ENCODE measurements at regions not wholly inside any gene's neighbourhood (a gene's known extent, or its start where the extent isn't known, plus 50 kb on each side); places are given as distances from the start of the nearest gene placed in this dataset.

- H3K36me3 ChIP-seq, result no peaks in the 10 kb centered on the region
- H3K9me3 ChIP-seq (replicated peaks), result no peaks in the 10 kb centered on the region
- H3K27ac ChIP-seq, result no peak overlapping the region
- H3K4me3 ChIP-seq, result no peak overlapping the region
- no peaks in the 10 kb centered on the region for H3K4me1 ChIP-seq (replicated peaks)
- H3K27me3 ChIP-seq (replicated peaks), result no peaks in the 10 kb centered on the region
- no peak for DNase-seq (ENCODE audit: low read depth in 1 of 2, low spot score in 2 of 2)
Measured at GRCh38 chr9:1216532-1216931, 166.4 kb downstream of the DMRT2 start.

- no peak overlapping the region for H3K4me3 ChIP-seq
- H3K4me1 ChIP-seq (replicated peaks), result no peaks in the 10 kb centered on the region
- H3K9me3 ChIP-seq (replicated peaks), result no peaks in the 10 kb centered on the region
- no peaks in the 10 kb centered on the region for H3K36me3 ChIP-seq
- no peak overlapping the region for H3K27ac ChIP-seq
- DNase-seq (ENCODE audit: low read depth in 1 of 2, low spot score in 2 of 2), result no peak
- no peaks in the 10 kb centered on the region for H3K27me3 ChIP-seq (replicated peaks)
Measured at GRCh38 chr9:1217076-1217475, 166.9 kb downstream of the DMRT2 start.

- no peak for DNase-seq (ENCODE audit: low read depth in 1 of 2, low spot score in 2 of 2)
- no peaks in the 10 kb centered on the region for H3K36me3 ChIP-seq
- H3K27me3 ChIP-seq (replicated peaks), result no peaks in the 10 kb centered on the region
- H3K4me1 ChIP-seq (replicated peaks), result no peaks in the 10 kb centered on the region
- no peak overlapping the region for H3K27ac ChIP-seq
- H3K9me3 ChIP-seq (replicated peaks), result no peaks in the 10 kb centered on the region
- H3K4me3 ChIP-seq, result no peak overlapping the region
Measured at GRCh38 chr9:1219284-1219683, 169.1 kb downstream of the DMRT2 start.

GRCh38 chr9:1221298-1221697, 171.1 kb downstream of the DMRT2 start:
- no peak overlapping the region for H3K4me3 ChIP-seq
- no peaks in the 10 kb centered on the region for H3K36me3 ChIP-seq
- H3K27me3 ChIP-seq (replicated peaks), result no peaks in the 10 kb centered on the region
- no peaks in the 10 kb centered on the region for H3K9me3 ChIP-seq (replicated peaks)
- no peak for DNase-seq (ENCODE audit: low read depth in 1 of 2, low spot score in 2 of 2)
- no peaks in the 10 kb centered on the region for H3K4me1 ChIP-seq (replicated peaks)
- H3K27ac ChIP-seq, result no peak overlapping the region

- Histone ChIP-seq H3K36me3 (no peaks in the 10 kb centered on the region), H3K27ac (no peak overlapping the region), H3K4me3 (no peak overlapping the region), H3K9me3 (replicated peaks) (no peaks in the 10 kb centered on the region), H3K4me1 (replicated peaks) (no peaks in the 10 kb centered on the region), H3K27me3 (replicated peaks) (no peaks in the 10 kb centered on the region)
- DNase-seq (ENCODE audit: low read depth in 1 of 2, low spot score in 2 of 2), result no peak
Measured at GRCh38 chr9:1222511-1222910, 172.4 kb downstream of the DMRT2 start.

GRCh38 chr9:1231998-1232919, 182.1 kb downstream of the DMRT2 start:
- Histone ChIP-seq H3K4me3 (no peak overlapping the region), H3K27ac (no peak overlapping the region), H3K4me1 (replicated peaks) (no peaks in the 10 kb centered on the region), H3K27me3 (replicated peaks) (no peaks in the 10 kb centered on the region), H3K36me3 (no peaks in the 10 kb centered on the region), H3K9me3 (replicated peaks) (no peaks in the 10 kb centered on the region)
- peak in 1 of 2 experiments; percentile 0 for DNase-seq (ENCODE audit: low read depth in 1 of 2, low spot score in 2 of 2)

- no peak for DNase-seq (ENCODE audit: low read depth in 1 of 2, low spot score in 2 of 2)
- no peak overlapping the region for H3K4me3 ChIP-seq
- H3K9me3 ChIP-seq (replicated peaks), result no peaks in the 10 kb centered on the region
Measured at GRCh38 chr9:1233568-1233967, 183.4 kb downstream of the DMRT2 start.

GRCh38 chr9:1235650-1236049, 185.5 kb downstream of the DMRT2 start:
- Histone ChIP-seq H3K27ac (no peak overlapping the region), H3K36me3 (no peaks in the 10 kb centered on the region)

More at GRCh38 chr9:1233568-1233967, 183.4 kb downstream of the DMRT2 start:
- no peaks in the 10 kb centered on the region for H3K4me1 ChIP-seq (replicated peaks)
- H3K36me3 ChIP-seq, result no peaks in the 10 kb centered on the region
- H3K27ac ChIP-seq, result no peak overlapping the region
- H3K27me3 ChIP-seq (replicated peaks), result no peaks in the 10 kb centered on the region

GRCh38 chr9:1236061-1236460, 185.9 kb downstream of the DMRT2 start:
- no peak for DNase-seq (ENCODE audit: low read depth in 1 of 2, low spot score in 2 of 2)
- Histone ChIP-seq H3K36me3 (no peaks in the 10 kb centered on the region), H3K4me1 (replicated peaks) (no peaks in the 10 kb centered on the region), H3K9me3 (replicated peaks) (no peaks in the 10 kb centered on the region), H3K27ac (no peak overlapping the region), H3K4me3 (no peak overlapping the region), H3K27me3 (replicated peaks) (no peaks in the 10 kb centered on the region)

More at GRCh38 chr9:1235650-1236049, 185.5 kb downstream of the DMRT2 start:
- H3K4me3 ChIP-seq, result no peak overlapping the region
- no peaks in the 10 kb centered on the region for H3K9me3 ChIP-seq (replicated peaks)
- H3K4me1 ChIP-seq (replicated peaks), result no peaks in the 10 kb centered on the region
- no peaks in the 10 kb centered on the region for H3K27me3 ChIP-seq (replicated peaks)
- DNase-seq (ENCODE audit: low read depth in 1 of 2, low spot score in 2 of 2), result no peak

GRCh38 chr9:1238407-1238806, 188.2 kb downstream of the DMRT2 start:
- Histone ChIP-seq H3K36me3 (no peaks in the 10 kb centered on the region), H3K4me3 (no peak overlapping the region), H3K27me3 (replicated peaks) (no peaks in the 10 kb centered on the region), H3K4me1 (replicated peaks) (no peaks in the 10 kb centered on the region), H3K9me3 (replicated peaks) (no peaks in the 10 kb centered on the region), H3K27ac (no peak overlapping the region)
- no peak for DNase-seq (ENCODE audit: low read depth in 1 of 2, low spot score in 2 of 2)

GRCh38 chr9:1248743-1249142, 198.6 kb downstream of the DMRT2 start:
- H3K27ac ChIP-seq, result no peak overlapping the region
- no peak for DNase-seq (ENCODE audit: low read depth in 1 of 2, low spot score in 2 of 2)
- no peaks in the 10 kb centered on the region for H3K9me3 ChIP-seq (replicated peaks)
- no peak overlapping the region for H3K4me3 ChIP-seq
- H3K36me3 ChIP-seq, result no peaks in the 10 kb centered on the region
- H3K4me1 ChIP-seq (replicated peaks), result no peaks in the 10 kb centered on the region
- no peaks in the 10 kb centered on the region for H3K27me3 ChIP-seq (replicated peaks)

GRCh38 chr9:1253064-1253979, 203.2 kb downstream of the DMRT2 start:
- H3K36me3 ChIP-seq, result no peaks in the 10 kb centered on the region
- H3K4me3 ChIP-seq, result no peak overlapping the region
- no peaks in the 10 kb centered on the region for H3K9me3 ChIP-seq (replicated peaks)
- no peaks in the 10 kb centered on the region for H3K4me1 ChIP-seq (replicated peaks)
- no peak for DNase-seq (ENCODE audit: low read depth in 1 of 2, low spot score in 2 of 2)
- H3K27me3 ChIP-seq (replicated peaks), result no peaks in the 10 kb centered on the region
- H3K27ac ChIP-seq, result no peak overlapping the region

GRCh38 chr9:1254071-1254470, 203.9 kb downstream of the DMRT2 start:
- Histone ChIP-seq H3K36me3 (no peaks in the 10 kb centered on the region), H3K27me3 (replicated peaks) (no peaks in the 10 kb centered on the region), H3K4me3 (no peak overlapping the region), H3K9me3 (replicated peaks) (no peaks in the 10 kb centered on the region), H3K4me1 (replicated peaks) (no peaks in the 10 kb centered on the region), H3K27ac (no peak overlapping the region)
- no peak for DNase-seq (ENCODE audit: low read depth in 1 of 2, low spot score in 2 of 2)

GRCh38 chr9:1256178-1256577, 206.0 kb downstream of the DMRT2 start:
- Histone ChIP-seq H3K27me3 (replicated peaks) (no peaks in the 10 kb centered on the region), H3K4me1 (replicated peaks) (no peaks in the 10 kb centered on the region), H3K4me3 (no peak overlapping the region), H3K36me3 (no peaks in the 10 kb centered on the region), H3K27ac (no peak overlapping the region), H3K9me3 (replicated peaks) (no peaks in the 10 kb centered on the region)
- no peak for DNase-seq (ENCODE audit: low read depth in 1 of 2, low spot score in 2 of 2)

Data from SJSA1 (cell line).